ENCODE measurements at regions not wholly inside any gene's neighbourhood (a gene's known extent, or its start where the extent isn't known, plus 50 kb on each side); places are given as distances from the start of the nearest gene placed in this dataset.
"Not testable (repeated sequence)": the region's sequence is repeated elsewhere in the genome, so short reads cannot be mapped to it uniquely, and the experiment has no call there.

- no peak for DNase-seq (ENCODE audit: low spot score)
These were observed 321.4 kb downstream of the FGFR2 start for GRCh38 chr10:121276822-121277221.

- not testable (repeated sequence) for DNase-seq (ENCODE audit: low spot score)
These were observed 319.9 kb downstream of the FGFR2 start for GRCh38 chr10:121278386-121278785.

GRCh38 chr10:121281576-121281975, 316.7 kb downstream of the FGFR2 start:
- DNase-seq (ENCODE audit: low spot score): no peak

GRCh38 chr10:121282264-121282663, 316.0 kb downstream of the FGFR2 start:
- DNase-seq (ENCODE audit: low spot score): no peak

- DNase-seq (ENCODE audit: low spot score): no peak
These were observed 315.3 kb downstream of the FGFR2 start for GRCh38 chr10:121282797-121283515.

- DNase-seq (ENCODE audit: low spot score): no peak
These were observed 313.3 kb downstream of the FGFR2 start for GRCh38 chr10:121284936-121285335.

GRCh38 chr10:121285406-121286196, 312.6 kb downstream of the FGFR2 start:
- DNase-seq (ENCODE audit: low spot score): no peak

- DNase-seq (ENCODE audit: low spot score): no peak
These were observed 310.2 kb downstream of the FGFR2 start for GRCh38 chr10:121288011-121288410.

- DNase-seq (ENCODE audit: low spot score): no peak
These were observed 309.2 kb downstream of the FGFR2 start for GRCh38 chr10:121288864-121289661.

- no peak for DNase-seq (ENCODE audit: low spot score)
These were observed 308.4 kb downstream of the FGFR2 start for GRCh38 chr10:121289800-121290199.

- no peak for DNase-seq (ENCODE audit: low spot score)
These were observed 307.6 kb downstream of the FGFR2 start for GRCh38 chr10:121290674-121291073.

- DNase-seq (ENCODE audit: low spot score): no peak
These were observed 306.9 kb downstream of the FGFR2 start for GRCh38 chr10:121291376-121291775.

- DNase-seq (ENCODE audit: low spot score): no peak
These were observed 306.4 kb downstream of the FGFR2 start for GRCh38 chr10:121291823-121292222.

- no peak for DNase-seq (ENCODE audit: low spot score)
These were observed 305.9 kb downstream of the FGFR2 start for GRCh38 chr10:121292321-121292720.

- no peak for DNase-seq (ENCODE audit: low spot score)
These were observed 305.1 kb downstream of the FGFR2 start for GRCh38 chr10:121293110-121293509.

GRCh38 chr10:121294630-121295029, 303.6 kb downstream of the FGFR2 start:
- DNase-seq (ENCODE audit: low spot score): no peak

- no peak for DNase-seq (ENCODE audit: low spot score)
These were observed 301.9 kb downstream of the FGFR2 start for GRCh38 chr10:121296378-121296777.

- DNase-seq (ENCODE audit: low spot score): no peak
These were observed 301.2 kb downstream of the FGFR2 start for GRCh38 chr10:121296881-121297585.

GRCh38 chr10:121300723-121301122, 297.5 kb downstream of the FGFR2 start:
- DNase-seq (ENCODE audit: low spot score): no peak

- DNase-seq (ENCODE audit: low spot score): no peak
These were observed 295.6 kb downstream of the FGFR2 start for GRCh38 chr10:121302541-121303180.

GRCh38 chr10:121303287-121303890, 294.9 kb downstream of the FGFR2 start:
- no peak for DNase-seq (ENCODE audit: low spot score)
